ENCODE measurements at regions not wholly inside any gene's neighbourhood (a gene's known extent, or its start where the extent isn't known, plus 50 kb on each side); places are given as distances from the start of the nearest gene placed in this dataset.

GRCh38 chr20:1711826-1712601 lies 54.4 kb upstream of the SIRPG start:
- H3K27me3 Mint-ChIP-seq, result peaks cover 1% of the 10 kb centered on the region
- ATAC-seq (ENCODE audit: low read depth) (no peak), DNase-seq (no peak)
- peaks cover 16% of the 10 kb centered on the region for H3K36me3 Mint-ChIP-seq
- no peak overlapping the region for H3K27ac Mint-ChIP-seq
- POLR2A ChIA-PET, result no interaction called here
- H3K9me3 Mint-ChIP-seq, result peaks cover 17% of the 10 kb centered on the region
- peaks cover 17% of the 10 kb centered on the region for H3K4me1 Mint-ChIP-seq
- H3K4me3 Mint-ChIP-seq, result no peak overlapping the region

GRCh38 chr20:1711266-1711665 lies 53.7 kb upstream of the SIRPG start:
- H3K27ac Mint-ChIP-seq, result no peak overlapping the region
- peaks cover 1% of the 10 kb centered on the region for H3K27me3 Mint-ChIP-seq
- peaks cover 17% of the 10 kb centered on the region for H3K9me3 Mint-ChIP-seq
- ATAC-seq (ENCODE audit: low read depth) (no peak), DNase-seq (no peak)
- H3K4me1 Mint-ChIP-seq, result peaks cover 17% of the 10 kb centered on the region
- peaks cover 14% of the 10 kb centered on the region for H3K36me3 Mint-ChIP-seq
- H3K4me3 Mint-ChIP-seq, result no peak overlapping the region
- POLR2A ChIA-PET, result no interaction called here

GRCh38 chr20:1710484-1710883 lies 52.9 kb upstream of the SIRPG start:
- Mint-ChIP-seq H3K9me3 (peaks cover 19% of the 10 kb centered on the region), H3K27me3 (no peaks in the 10 kb centered on the region), H3K4me1 (peaks cover 19% of the 10 kb centered on the region), H3K4me3 (no peak overlapping the region), H3K27ac (no peak overlapping the region), H3K36me3 (peaks cover 12% of the 10 kb centered on the region)
- DNase-seq (no peak), ATAC-seq (ENCODE audit: low read depth) (no peak)
- POLR2A ChIA-PET, result no interaction called here

- H3K27ac Mint-ChIP-seq, result peak overlapping the region; percentile 89
- POLR2A ChIA-PET, result interaction anchor here (0.8 to 1.4 kb wide), 2 partner anchors 33 to 57 kb away, joined by 3 read pairs; no protein-coding TSS in a partner anchor
Observed at GRCh38 chr20:1707588-1708449, 50.2 kb upstream of the SIRPG start.

More at GRCh38 chr20:1707588-1708449, 50.2 kb upstream of the SIRPG start:
- Mint-ChIP-seq H3K4me1 (peaks cover 19% of the 10 kb centered on the region), H3K27me3 (no peaks in the 10 kb centered on the region), H3K9me3 (peaks cover 15% of the 10 kb centered on the region), H3K4me3 (peak overlapping the region; percentile 65), H3K36me3 (peaks cover 14% of the 10 kb centered on the region)
- ATAC-seq (ENCODE audit: low read depth) (peak; percentile 85), DNase-seq (no peak)
